Gastrocnemius medialis (tissue), 4 donors: ENCODE measurements at regions not wholly inside any gene's neighbourhood (a gene's known extent, or its start where the extent isn't known, plus 50 kb on each side); places are given as distances from the start of the nearest gene placed in this dataset.

Source experiments
- CTCF ChIP-seq, 5 experiments: fragments of 450-650 bp in 3 of 5; fragments of 200-600 bp in 2 of 5; sonication (generic) in 2 of 5; IDR thresholded peaks in 4 of 5; conservative IDR thresholded peaks in 1 of 5; 1 replicate in 4 of 5; 2 replicates in 1 of 5; pipeline ENCODE4 v1.5.1; 2016 to 2019; ENCODE audit warnings: antibody characterized with exemption in 5 of 5, mild to moderate bottlenecking in 3 of 5, moderate library complexity in 3 of 5
- POLR2A ChIP-seq, 2 donors: fragments of 450-650 bp; IDR thresholded peaks; one replicate each; pipeline ENCODE4 v1.6.1; 2017; ENCODE audit warnings: antibody characterized with exemption in 2 of 2, mild to moderate bottlenecking in 2 of 2, moderate library complexity in 2 of 2

GRCh38 chr1:91133248-91133647 lies 111.4 kb upstream of the ZNF644 start:
- no peak for TF ChIP-seq POLR2A (IDR thresholded peaks at IDR 0.05)
- no peak for TF ChIP-seq CTCF (IDR thresholded peaks at IDR 0.05 in 4 of 5, conservative IDR thresholded peaks at IDR 0.05 in 1 of 5)
